Transverse colon (tissue), 4 donors: ENCODE measurements at regions not wholly inside any gene's neighbourhood (a gene's known extent, or its start where the extent isn't known, plus 50 kb on each side); places are given as distances from the start of the nearest gene placed in this dataset.

Experiments used
- POLR2AphosphoS5 ChIP-seq, 3 donors: sonication (generic); formaldehyde crosslinking; IDR thresholded peaks; one replicate each; pipeline ENCODE4 v1.6.1; 2016; ENCODE audit warnings: antibody characterized with exemption in 3 of 3
- TF ChIP-seq, protein P1 (sequence below), 5 experiments: fragments of 200-600 bp in 3 of 5; fragments of 450-650 bp in 2 of 5; sonication (generic) in 3 of 5; IDR thresholded peaks; 1 replicate in 2 of 5; 2 replicates in 3 of 5; pipeline ENCODE4 v1.5.1; 2016 to 2017; ENCODE audit warnings: antibody characterized with exemption in 5 of 5, inconsistent platforms in 3 of 5, mild to moderate bottlenecking in 2 of 5, moderate library complexity in 1 of 5

GRCh38 chr10:28859791-28860190 is 182.5 kb downstream of the BAMBI start:
- TF ChIP-seq POLR2AphosphoS5 (IDR thresholded peaks at IDR 0.05), result no peak
- TF ChIP-seq, protein P1, sequence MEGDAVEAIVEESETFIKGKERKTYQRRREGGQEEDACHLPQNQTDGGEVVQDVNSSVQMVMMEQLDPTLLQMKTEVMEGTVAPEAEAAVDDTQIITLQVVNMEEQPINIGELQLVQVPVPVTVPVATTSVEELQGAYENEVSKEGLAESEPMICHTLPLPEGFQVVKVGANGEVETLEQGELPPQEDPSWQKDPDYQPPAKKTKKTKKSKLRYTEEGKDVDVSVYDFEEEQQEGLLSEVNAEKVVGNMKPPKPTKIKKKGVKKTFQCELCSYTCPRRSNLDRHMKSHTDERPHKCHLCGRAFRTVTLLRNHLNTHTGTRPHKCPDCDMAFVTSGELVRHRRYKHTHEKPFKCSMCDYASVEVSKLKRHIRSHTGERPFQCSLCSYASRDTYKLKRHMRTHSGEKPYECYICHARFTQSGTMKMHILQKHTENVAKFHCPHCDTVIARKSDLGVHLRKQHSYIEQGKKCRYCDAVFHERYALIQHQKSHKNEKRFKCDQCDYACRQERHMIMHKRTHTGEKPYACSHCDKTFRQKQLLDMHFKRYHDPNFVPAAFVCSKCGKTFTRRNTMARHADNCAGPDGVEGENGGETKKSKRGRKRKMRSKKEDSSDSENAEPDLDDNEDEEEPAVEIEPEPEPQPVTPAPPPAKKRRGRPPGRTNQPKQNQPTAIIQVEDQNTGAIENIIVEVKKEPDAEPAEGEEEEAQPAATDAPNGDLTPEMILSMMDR (IDR thresholded peaks at IDR 0.05), result no peak
